ENCODE measurements at regions not wholly inside any gene's neighbourhood (a gene's known extent, or its start where the extent isn't known, plus 50 kb on each side); places are given as distances from the start of the nearest gene placed in this dataset.

GRCh38 chr6:137412562-137412961 lies 81.6 kb downstream of the OLIG3 start:
- TF ChIP-seq CTCF (IDR thresholded peaks at IDR 0.05) (no peak), KAT7 (CRISPR knock-in tag; IDR thresholded peaks at IDR 0.05; ENCODE audit: borderline replicate concordance) (no peak), ZNF138 (CRISPR knock-in tag; conservative IDR thresholded peaks at IDR 0.05) (no peak), ESRRA (CRISPR knock-in tag; IDR thresholded peaks at IDR 0.05; ENCODE audit: borderline replicate concordance) (no peak), STAT6 (CRISPR knock-in tag; conservative IDR thresholded peaks at IDR 0.05; ENCODE audit: low read depth) (no peak), CREB1 (CRISPR knock-in tag; IDR thresholded peaks at IDR 0.05) (no peak), JUN (CRISPR knock-in tag; IDR thresholded peaks at IDR 0.05) (no peak), ATF1 (CRISPR knock-in tag; IDR thresholded peaks at IDR 0.05) (no peak), NR1H2 (CRISPR knock-in tag; IDR thresholded peaks at IDR 0.05) (no peak), NFYB (CRISPR knock-in tag; conservative IDR thresholded peaks at IDR 0.05; ENCODE audit: low read depth) (no peak)
